ENCODE measurements at regions not wholly inside any gene's neighbourhood (a gene's known extent, or its start where the extent isn't known, plus 50 kb on each side); places are given as distances from the start of the nearest gene placed in this dataset.

DNA sequence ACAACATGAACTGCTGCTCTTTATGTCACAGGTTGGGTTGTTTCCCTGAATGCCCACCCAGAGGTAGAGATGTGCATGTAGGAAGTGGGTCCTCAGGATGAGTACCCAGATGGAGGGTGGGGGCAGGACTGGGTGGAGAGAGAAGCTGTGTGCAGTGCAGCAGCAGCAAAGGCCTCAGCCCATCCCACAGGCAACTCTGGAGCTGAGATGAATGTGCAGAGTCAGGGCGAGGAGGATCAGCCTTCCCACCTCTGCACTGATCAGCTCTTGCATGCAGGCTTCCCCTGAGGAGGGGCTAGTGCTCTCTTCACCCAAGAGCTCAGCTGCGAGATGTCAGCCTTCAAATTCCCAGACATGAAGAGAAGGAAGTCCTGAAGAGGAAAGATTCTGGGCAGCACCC, 326.2 kb upstream of the RAB6C start:
- TF ChIP-seq, protein P1, sequence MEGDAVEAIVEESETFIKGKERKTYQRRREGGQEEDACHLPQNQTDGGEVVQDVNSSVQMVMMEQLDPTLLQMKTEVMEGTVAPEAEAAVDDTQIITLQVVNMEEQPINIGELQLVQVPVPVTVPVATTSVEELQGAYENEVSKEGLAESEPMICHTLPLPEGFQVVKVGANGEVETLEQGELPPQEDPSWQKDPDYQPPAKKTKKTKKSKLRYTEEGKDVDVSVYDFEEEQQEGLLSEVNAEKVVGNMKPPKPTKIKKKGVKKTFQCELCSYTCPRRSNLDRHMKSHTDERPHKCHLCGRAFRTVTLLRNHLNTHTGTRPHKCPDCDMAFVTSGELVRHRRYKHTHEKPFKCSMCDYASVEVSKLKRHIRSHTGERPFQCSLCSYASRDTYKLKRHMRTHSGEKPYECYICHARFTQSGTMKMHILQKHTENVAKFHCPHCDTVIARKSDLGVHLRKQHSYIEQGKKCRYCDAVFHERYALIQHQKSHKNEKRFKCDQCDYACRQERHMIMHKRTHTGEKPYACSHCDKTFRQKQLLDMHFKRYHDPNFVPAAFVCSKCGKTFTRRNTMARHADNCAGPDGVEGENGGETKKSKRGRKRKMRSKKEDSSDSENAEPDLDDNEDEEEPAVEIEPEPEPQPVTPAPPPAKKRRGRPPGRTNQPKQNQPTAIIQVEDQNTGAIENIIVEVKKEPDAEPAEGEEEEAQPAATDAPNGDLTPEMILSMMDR (conservative IDR thresholded peaks at IDR 0.05 in 1 of 2, IDR thresholded peaks at IDR 0.05 in 1 of 2; ENCODE audit: low read depth in 1 of 2, low read length in 2 of 2) = no peak
- TF ChIP-seq EZH2 (IDR thresholded peaks at IDR 0.05; ENCODE audit: low read length, missing control alignments) = no peak
